ENCODE measurements at regions not wholly inside any gene's neighbourhood (a gene's known extent, or its start where the extent isn't known, plus 50 kb on each side); places are given as distances from the start of the nearest gene placed in this dataset.

GRCh38 chr6:14191761-14192160, 74.2 kb downstream of the CD83 start:
- H3K79me2 ChIP-seq (replicated peaks; ENCODE audit: insufficient read depth, low read length) = no peaks in the 10 kb centered on the region
- H3K4me3 ChIP-seq (ENCODE audit: low read length) = no peak overlapping the region
- no peak overlapping the region for H3K9ac ChIP-seq (ENCODE audit: low read length)
- TF ChIP-seq EZH2 (IDR thresholded peaks at IDR 0.05; ENCODE audit: borderline replicate concordance, insufficient read depth, low read length, poor library complexity, severe bottlenecking) (no peak), MXI1 (conservative IDR thresholded peaks at IDR 0.05; ENCODE audit: poor library complexity, severe bottlenecking) (no peak), RAD21 (conservative IDR thresholded peaks at IDR 0.05) (no peak), CTCF (IDR thresholded peaks at IDR 0.05; ENCODE audit: poor library complexity, severe bottlenecking) (no peak), TAF1 (IDR thresholded peaks at IDR 0.05; ENCODE audit: low read depth) (no peak), EP300 (conservative IDR thresholded peaks at IDR 0.05; ENCODE audit: poor library complexity, severe bottlenecking) (no peak), POLR2AphosphoS5 (IDR thresholded peaks at IDR 0.05) (no peak), SMC3 (conservative IDR thresholded peaks at IDR 0.05; ENCODE audit: poor library complexity) (no peak)
- TF ChIP-seq, protein P1, sequence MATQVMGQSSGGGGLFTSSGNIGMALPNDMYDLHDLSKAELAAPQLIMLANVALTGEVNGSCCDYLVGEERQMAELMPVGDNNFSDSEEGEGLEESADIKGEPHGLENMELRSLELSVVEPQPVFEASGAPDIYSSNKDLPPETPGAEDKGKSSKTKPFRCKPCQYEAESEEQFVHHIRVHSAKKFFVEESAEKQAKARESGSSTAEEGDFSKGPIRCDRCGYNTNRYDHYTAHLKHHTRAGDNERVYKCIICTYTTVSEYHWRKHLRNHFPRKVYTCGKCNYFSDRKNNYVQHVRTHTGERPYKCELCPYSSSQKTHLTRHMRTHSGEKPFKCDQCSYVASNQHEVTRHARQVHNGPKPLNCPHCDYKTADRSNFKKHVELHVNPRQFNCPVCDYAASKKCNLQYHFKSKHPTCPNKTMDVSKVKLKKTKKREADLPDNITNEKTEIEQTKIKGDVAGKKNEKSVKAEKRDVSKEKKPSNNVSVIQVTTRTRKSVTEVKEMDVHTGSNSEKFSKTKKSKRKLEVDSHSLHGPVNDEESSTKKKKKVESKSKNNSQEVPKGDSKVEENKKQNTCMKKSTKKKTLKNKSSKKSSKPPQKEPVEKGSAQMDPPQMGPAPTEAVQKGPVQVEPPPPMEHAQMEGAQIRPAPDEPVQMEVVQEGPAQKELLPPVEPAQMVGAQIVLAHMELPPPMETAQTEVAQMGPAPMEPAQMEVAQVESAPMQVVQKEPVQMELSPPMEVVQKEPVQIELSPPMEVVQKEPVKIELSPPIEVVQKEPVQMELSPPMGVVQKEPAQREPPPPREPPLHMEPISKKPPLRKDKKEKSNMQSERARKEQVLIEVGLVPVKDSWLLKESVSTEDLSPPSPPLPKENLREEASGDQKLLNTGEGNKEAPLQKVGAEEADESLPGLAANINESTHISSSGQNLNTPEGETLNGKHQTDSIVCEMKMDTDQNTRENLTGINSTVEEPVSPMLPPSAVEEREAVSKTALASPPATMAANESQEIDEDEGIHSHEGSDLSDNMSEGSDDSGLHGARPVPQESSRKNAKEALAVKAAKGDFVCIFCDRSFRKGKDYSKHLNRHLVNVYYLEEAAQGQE (IDR thresholded peaks at IDR 0.05; ENCODE audit: borderline replicate concordance) = no peak
- no peak overlapping the region for H2AFZ ChIP-seq (ENCODE audit: low read depth, low read length)
- H3F3A ChIP-seq (ENCODE audit: insufficient read depth, low read length, poor library complexity, severe bottlenecking) = no peaks in the 10 kb centered on the region
- H3K9me2 ChIP-seq (ENCODE audit: insufficient read depth, low read length) = no peaks in the 10 kb centered on the region
- no peak overlapping the region for H3K27ac ChIP-seq (ENCODE audit: low read length)
- H3K9me3 ChIP-seq (ENCODE audit: low read length) = no peaks in the 10 kb centered on the region
- H3K27me3 ChIP-seq (ENCODE audit: insufficient read depth, low read depth, low read length) = no peaks in the 10 kb centered on the region
- H3K4me2 ChIP-seq (ENCODE audit: low read length) = no peak overlapping the region
- H3K36me3 ChIP-seq (ENCODE audit: insufficient read depth, low read length) = no peaks in the 10 kb centered on the region
- no peaks in the 10 kb centered on the region for H4K20me1 ChIP-seq (ENCODE audit: insufficient read depth)

GRCh38 chr6:14192216-14192788, 74.7 kb downstream of the CD83 start:
- Histone ChIP-seq H3K9me3 (ENCODE audit: low read length) (no peaks in the 10 kb centered on the region), H3K79me2 (replicated peaks; ENCODE audit: insufficient read depth, low read length) (no peaks in the 10 kb centered on the region), H3K27ac (ENCODE audit: low read length) (no peak overlapping the region), H3K27me3 (ENCODE audit: insufficient read depth, low read depth, low read length) (no peaks in the 10 kb centered on the region), H3K4me3 (ENCODE audit: low read length) (no peak overlapping the region), H2AFZ (ENCODE audit: low read depth, low read length) (no peak overlapping the region), H4K20me1 (ENCODE audit: insufficient read depth) (no peaks in the 10 kb centered on the region), H3K4me2 (ENCODE audit: low read length) (no peak overlapping the region), H3K9ac (ENCODE audit: low read length) (no peak overlapping the region), H3K9me2 (ENCODE audit: insufficient read depth, low read length) (no peaks in the 10 kb centered on the region), H3F3A (ENCODE audit: insufficient read depth, low read length, poor library complexity, severe bottlenecking) (no peaks in the 10 kb centered on the region), H3K36me3 (ENCODE audit: insufficient read depth, low read length) (no peaks in the 10 kb centered on the region)
- no peak for TF ChIP-seq SMC3 (conservative IDR thresholded peaks at IDR 0.05; ENCODE audit: poor library complexity)
- no peak for TF ChIP-seq MXI1 (conservative IDR thresholded peaks at IDR 0.05; ENCODE audit: poor library complexity, severe bottlenecking)
- TF ChIP-seq CTCF (IDR thresholded peaks at IDR 0.05; ENCODE audit: poor library complexity, severe bottlenecking) = no peak
- TF ChIP-seq TAF1 (IDR thresholded peaks at IDR 0.05; ENCODE audit: low read depth) = no peak
- no peak for TF ChIP-seq EP300 (conservative IDR thresholded peaks at IDR 0.05; ENCODE audit: poor library complexity, severe bottlenecking)
- TF ChIP-seq EZH2 (IDR thresholded peaks at IDR 0.05; ENCODE audit: borderline replicate concordance, insufficient read depth, low read length, poor library complexity, severe bottlenecking) = no peak
- TF ChIP-seq, protein P1 (IDR thresholded peaks at IDR 0.05; ENCODE audit: borderline replicate concordance) = no peak
- no peak for TF ChIP-seq RAD21 (conservative IDR thresholded peaks at IDR 0.05)
- TF ChIP-seq POLR2AphosphoS5 (IDR thresholded peaks at IDR 0.05) = no peak
